HCT116 (cell line): ENCODE measurements at regions not wholly inside any gene's neighbourhood (a gene's known extent, or its start where the extent isn't known, plus 50 kb on each side); places are given as distances from the start of the nearest gene placed in this dataset.

Experiments
- ATAC-seq: fragments of 200-7000 bp; cut with Tn5 transposase; 2 replicates; pipeline ENCODE4 v1.9.1; 2020; ENCODE audit warnings: mild to moderate bottlenecking, moderate library complexity
- BruUV-seq: library from RNA; stranded (reverse); fragments of 400-500 nt; replicated peaks from 2 replicates; lab custom pipeline; 2021; lab: Mats Ljungman, UMichigan
- CTCF ChIA-PET: fragments of 300-600 bp; sonication (Branson Sonifier 250); formaldehyde crosslinking; loops from one replicate; lab custom pipeline; 2021; ENCODE audit warnings: antibody characterized with exemption; lab: Charles Lee
- POLR2A ChIA-PET: fragments of 300-600, 350-600 bp; sonication (Branson Sonifier 250); formaldehyde crosslinking; loops from one replicate; lab custom pipeline; 2021; ENCODE audit warnings: antibody characterized with exemption; lab: Charles Lee
- RAD21 ChIA-PET, 2 experiments: fragments of 300-600 bp; sonication (Branson Sonifier 250); formaldehyde crosslinking; loops; one replicate each; lab custom pipeline; 2023; ENCODE audit warnings: low total read pairs in 2 of 2; ENCODE audit not compliant: uncharacterized antibody in 2 of 2, unreplicated experiment in 2 of 2, low non-redundant PET in 1 of 2; lab: Charles Lee
- DNase-seq: peaks from one replicate; pipeline ENCODE4 v3.0.0-alpha.2; 2010; ENCODE audit warnings: low read depth, low spot score
- H2AFZ ChIP-seq: fragments of 200-600 bp; shearing (Covaris generic), sonication (generic); 2 replicates; pipeline ENCODE4 v1.6.1; 2017; ENCODE audit warnings: low read depth, mixed run types, mixed read lengths, antibody characterized with exemption, low read length; ENCODE audit not compliant: poor library complexity, severe bottlenecking
- H3K27ac ChIP-seq: 2 replicates; pipeline ENCODE4 v1.5.1; 2012; ENCODE audit warnings: low read depth, low read length
- H3K27me3 ChIP-seq: fragments of 200-600 bp; sonication (generic); 2 replicates; pipeline ENCODE4 v1.6.1; 2016; ENCODE audit warnings: mixed run types, low read length, mixed read lengths; ENCODE audit not compliant: insufficient read depth
- H3K36me3 ChIP-seq, 2 experiments: fragments of 200-500 bp in 1 of 2; fragments of 200-600 bp in 1 of 2; sonication (Bioruptor generic) in 1 of 2; sonication (generic) in 1 of 2; 2 replicates each; pipeline versions ENCODE4 v1.5.1 to v1.6.1; 2014 to 2016; ENCODE audit warnings: low read length in 2 of 2, inconsistent platforms in 1 of 2, mixed read lengths in 1 of 2, mixed run types in 1 of 2; ENCODE audit not compliant: insufficient read depth in 2 of 2, control insufficient read depth in 1 of 2
- H3K4me1 ChIP-seq, 2 experiments: fragments of 200-600 bp in 1 of 2; sonication (generic) in 1 of 2; 2 replicates each; pipeline versions ENCODE4 v1.5.1 to v1.6.1; 2012 to 2017; ENCODE audit warnings: low read length in 2 of 2, inconsistent platforms in 1 of 2, mild to moderate bottlenecking in 1 of 2, mixed read lengths in 1 of 2, mixed run types in 1 of 2, moderate library complexity in 1 of 2; ENCODE audit not compliant: insufficient read depth in 2 of 2, control insufficient read depth in 1 of 2
- H3K4me2 ChIP-seq: fragments of 200-600 bp; sonication (generic); 2 replicates; pipeline ENCODE4 v1.6.1; 2017; ENCODE audit warnings: mixed run types, low read length, mixed read lengths
- H3K4me3 ChIP-seq, 2 experiments: fragments of 200-600 bp in 1 of 2; sonication (generic) in 1 of 2; replicated peaks in 1 of 2; 2 replicates each; pipeline ENCODE4 v1.5.1; 2011 to 2016; ENCODE audit warnings: low read length in 2 of 2, control low read depth in 1 of 2, low read depth in 1 of 2, mild to moderate bottlenecking in 1 of 2, mixed read lengths in 1 of 2, mixed run types in 1 of 2
- H3K79me2 ChIP-seq: fragments of 200-600 bp; sonication (generic); 2 replicates; pipeline ENCODE4 v1.6.1; 2017; ENCODE audit warnings: mild to moderate bottlenecking, mixed run types, low read length, moderate library complexity, mixed read lengths; ENCODE audit not compliant: insufficient read depth
- H3K9ac ChIP-seq: fragments of 200-600 bp; sonication (generic); 2 replicates; pipeline ENCODE4 v1.6.1; 2016; ENCODE audit warnings: low read length, mixed read lengths
- H3K9me2 ChIP-seq: fragments of 200-600 bp; sonication (generic), shearing (Covaris generic); 2 replicates; pipeline ENCODE4 v1.6.1; 2017; ENCODE audit warnings: mixed run types, mild to moderate bottlenecking, moderate library complexity; ENCODE audit not compliant: insufficient read depth
- H3K9me3 ChIP-seq, 2 experiments: fragments of 200-500 bp in 1 of 2; fragments of 200-600 bp in 1 of 2; sonication (Bioruptor generic) in 1 of 2; sonication (generic) in 1 of 2; 2 replicates each; pipeline ENCODE4 v1.6.1; 2014 to 2017; ENCODE audit warnings: low read length in 2 of 2, mixed read lengths in 2 of 2, inconsistent platforms in 1 of 2, low read depth in 1 of 2, mild to moderate bottlenecking in 1 of 2, mixed run types in 1 of 2, moderate library complexity in 1 of 2; ENCODE audit not compliant: control insufficient read depth in 1 of 2, insufficient read depth in 1 of 2
- H4K20me1 ChIP-seq: fragments of 200-600 bp; sonication (generic), shearing (Covaris generic); 2 replicates; pipeline ENCODE4 v1.6.1; 2017; ENCODE audit warnings: mixed run types, mild to moderate bottlenecking, moderate library complexity; ENCODE audit not compliant: insufficient read depth
- CBX3 ChIP-seq: IDR thresholded peaks from 2 replicates; pipeline ENCODE4 v1.6.1; 2012; ENCODE audit warnings: low read depth
- CEBPB ChIP-seq: IDR thresholded peaks from 2 replicates; pipeline ENCODE4 v1.6.1; 2012; ENCODE audit warnings: low read depth
- CTCF ChIP-seq, 3 experiments: fragments of 200-600 bp in 1 of 3; sonication (generic) in 1 of 3; IDR thresholded peaks in 2 of 3; conservative IDR thresholded peaks in 1 of 3; 2 replicates each; pipeline ENCODE4 v1.5.1; 2012 to 2017; ENCODE audit warnings: low read depth in 2 of 3, low read length in 2 of 3, antibody characterized with exemption in 1 of 3, borderline replicate concordance in 1 of 3, control low read depth in 1 of 3, mild to moderate bottlenecking in 1 of 3, mixed read lengths in 1 of 3, mixed run types in 1 of 3, moderate library complexity in 1 of 3; ENCODE audit not compliant: insufficient read depth in 1 of 3
- EGR1 ChIP-seq: IDR thresholded peaks from 2 replicates; pipeline ENCODE4 v1.6.1; 2012; ENCODE audit warnings: low read depth
- ELF1 ChIP-seq: IDR thresholded peaks from 2 replicates; pipeline ENCODE4 v1.6.1; 2012; ENCODE audit warnings: low read depth, borderline replicate concordance
- EZH2 ChIP-seq: fragments of 200-600 bp; sonication (generic); IDR thresholded peaks from 2 replicates; pipeline ENCODE4 v1.6.1; 2017; ENCODE audit warnings: antibody characterized with exemption, mixed run types
- EZH2phosphoT487 ChIP-seq: fragments of 200-600 bp; IDR thresholded peaks from 2 replicates; pipeline ENCODE4 v1.6.1; 2018; ENCODE audit warnings: antibody characterized with exemption, borderline replicate concordance
- FOSL1 ChIP-seq: IDR thresholded peaks from 2 replicates; pipeline ENCODE4 v1.6.1; 2012; ENCODE audit warnings: low read depth
- JUND ChIP-seq: IDR thresholded peaks from 2 replicates; pipeline ENCODE4 v1.6.1; 2012
- MAX ChIP-seq: IDR thresholded peaks from 2 replicates; pipeline ENCODE4 v1.6.1; 2012
- POLR2A ChIP-seq: IDR thresholded peaks from 2 replicates; pipeline ENCODE4 v1.7.0; 2011; ENCODE audit warnings: borderline replicate concordance; ENCODE audit not compliant: insufficient read depth, insufficient read length; ENCODE audit errors: extremely low read depth
- POLR2AphosphoS5 ChIP-seq: IDR thresholded peaks from 2 replicates; pipeline ENCODE4 v1.6.1; 2011; ENCODE audit warnings: mild to moderate bottlenecking, low read depth, low read length, moderate library complexity
- REST ChIP-seq: IDR thresholded peaks from 2 replicates; pipeline ENCODE4 v1.6.1; 2012; ENCODE audit warnings: low read depth
- SP1 ChIP-seq: IDR thresholded peaks from 2 replicates; pipeline ENCODE4 v1.6.1; 2012; ENCODE audit warnings: low read depth
- SRF ChIP-seq: IDR thresholded peaks from 2 replicates; pipeline ENCODE4 v1.6.1; 2012; ENCODE audit warnings: low read depth
- TCF7L2 ChIP-seq: IDR thresholded peaks from 2 replicates; pipeline ENCODE4 v1.7.0; 2011; ENCODE audit warnings: borderline replicate concordance, inconsistent platforms; ENCODE audit not compliant: insufficient read depth, insufficient read length; ENCODE audit errors: extremely low read depth
- YY1 ChIP-seq: IDR thresholded peaks from 2 replicates; pipeline ENCODE4 v1.6.1; 2011; ENCODE audit warnings: low read length, low read depth, moderate library complexity, mild to moderate bottlenecking; ENCODE audit not compliant: insufficient replicate concordance; ENCODE audit errors: extremely low read depth
- ZBTB33 ChIP-seq: IDR thresholded peaks from 2 replicates; pipeline ENCODE4 v1.6.1; 2011; ENCODE audit warnings: mild to moderate bottlenecking, low read length, moderate library complexity; ENCODE audit not compliant: insufficient replicate concordance; ENCODE audit errors: extremely low read depth
- ZFX ChIP-seq: fragments of 450-650 bp; IDR thresholded peaks from 2 replicates; pipeline ENCODE4 v1.6.1; 2017
- ZNF274 ChIP-seq: fragments of 200-500 bp; sonication (Bioruptor generic); IDR thresholded peaks from 2 replicates; pipeline ENCODE4 v1.6.1; 2014; ENCODE audit warnings: mild to moderate bottlenecking, low read depth, low read length, inconsistent platforms
- intact Hi-C: fragments of 100-400 bp; cut with micrococcal nuclease; formaldehyde crosslinking; loops from 2 replicates; pipeline ENCODE4 v1.10.0; 2022

- Histone ChIP-seq H3K27ac (no peak overlapping the region), H3K9ac (no peak overlapping the region), H3K36me3 (no peaks in the 10 kb centered on the region), H3K4me1 (no peaks in the 10 kb centered on the region), H2AFZ (no peak overlapping the region), H3K4me3 (no peak overlapping the region), H4K20me1 (no peaks in the 10 kb centered on the region), H3K9me2 (no peaks in the 10 kb centered on the region), H3K4me2 (no peak overlapping the region), H3K9me3 (peaks cover 4 to 5% of the 10 kb centered on the region in 2 experiments; a peak in 2 of 4 replicates), H3K79me2 (no peaks in the 10 kb centered on the region), H3K27me3 (no peaks in the 10 kb centered on the region)
- DNase-seq (no peak), ATAC-seq (no peak)
- BruUV-seq, result no TSS peak
- RAD21 ChIA-PET, result no interaction called here
- CTCF ChIA-PET, result no interaction called here
- TF ChIP-seq MAX (no peak), ZNF274 (no peak), CEBPB (no peak), TCF7L2 (no peak), YY1 (no peak), POLR2A (no peak), EZH2 (no peak), SP1 (no peak), ZBTB33 (no peak), EZH2phosphoT487 (no peak), FOSL1 (no peak), SRF (no peak), ELF1 (no peak), ZFX (no peak), CBX3 (no peak), EGR1 (no peak), CTCF (IDR thresholded peaks at IDR 0.05 in 2 of 3, conservative IDR thresholded peaks at IDR 0.05 in 1 of 3; ENCODE audit: borderline replicate concordance in 1 of 3, insufficient read depth in 1 of 3, low read depth in 2 of 3, low read length in 2 of 3) (no peak), REST (no peak), JUND (no peak), POLR2AphosphoS5 (no peak)
- POLR2A ChIA-PET, result no interaction called here
- intact Hi-C loops, result no loop called here
Observed at GRCh38 chr14:83255727-83256090, 1722.1 kb upstream of the SEL1L start.
